Stromal cell of bone marrow (primary cell): ENCODE measurements at regions not wholly inside any gene's neighbourhood (a gene's known extent, or its start where the extent isn't known, plus 50 kb on each side); places are given as distances from the start of the nearest gene placed in this dataset.
A peak's percentile ranks its signal among the peaks of the same experiment; 100 is the strongest.
"Not testable (repeated sequence)": the region's sequence is repeated elsewhere in the genome, so short reads cannot be mapped to it uniquely, and the experiment has no call there.

Experiments used
- DNase-seq: peaks from one replicate; pipeline ENCODE4 v3.0.0-alpha.2; 2012; ENCODE audit warnings: low read depth

GRCh38 chr5:123294544-123294943, 128.7 kb downstream of the CEP120 start:
- no peak for DNase-seq

DNA sequence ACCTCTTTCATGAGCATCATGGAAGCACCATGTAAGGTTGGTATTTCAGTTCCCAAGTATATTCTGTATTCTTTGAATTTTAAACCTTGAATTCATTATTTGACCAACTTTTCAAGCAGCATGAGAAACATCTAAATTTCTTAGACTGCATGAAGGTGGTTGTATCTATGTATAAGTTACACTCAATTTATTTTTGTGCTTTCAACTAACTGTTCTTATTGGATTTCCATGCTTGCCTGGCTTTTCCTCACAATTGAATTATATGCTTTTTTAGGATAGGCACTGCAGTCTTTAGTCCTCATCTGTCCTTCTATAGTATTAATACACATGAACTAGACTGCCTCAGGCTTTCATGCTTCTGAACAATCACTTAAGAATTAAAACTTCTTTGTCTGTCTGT, 134.0 kb downstream of the CEP120 start:
- no peak for DNase-seq

DNA sequence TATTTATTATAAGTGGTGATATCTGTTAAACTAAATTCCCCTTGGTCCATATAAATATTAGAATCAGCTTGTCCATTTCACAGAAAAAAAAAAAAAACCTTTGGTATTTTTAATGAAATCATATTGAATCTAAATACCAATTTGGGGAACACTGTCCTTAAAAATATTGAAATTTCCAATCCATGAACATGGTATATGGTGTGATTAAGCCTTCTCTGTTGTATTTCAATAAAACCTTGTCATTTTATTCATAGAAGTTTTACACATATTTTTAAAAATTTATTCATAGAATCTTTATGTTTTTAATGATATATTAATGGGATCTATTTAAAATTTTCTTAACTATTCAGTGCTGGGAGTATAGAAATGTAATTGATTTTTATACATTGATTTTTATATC, 135.3 kb downstream of the CEP120 start:
- DNase-seq = no peak

DNA sequence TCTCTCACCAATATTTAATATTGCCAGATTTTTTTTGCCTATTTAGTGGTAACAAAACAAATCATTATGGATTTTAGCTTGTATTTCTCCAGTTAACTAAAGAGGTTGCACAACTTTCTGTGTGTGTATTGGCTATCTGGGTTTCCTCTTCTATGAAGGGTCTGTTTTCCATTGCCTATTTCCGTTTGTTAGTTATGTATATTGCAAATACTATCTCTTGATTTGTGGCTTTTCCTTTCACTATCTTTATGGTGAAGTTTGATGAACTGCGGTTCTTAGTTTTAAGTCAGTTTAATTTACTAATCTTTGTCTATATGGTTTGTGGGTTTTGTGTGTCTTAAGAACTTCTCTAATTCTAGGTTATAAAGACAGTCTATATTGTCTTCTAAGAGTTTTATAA, 136.3 kb downstream of the CEP120 start:
- no peak for DNase-seq

- no peak for DNase-seq
Measured at GRCh38 chr5:123285122-123286023, 137.8 kb downstream of the CEP120 start.

- no peak for DNase-seq
Measured at GRCh38 chr5:123283499-123283898, 139.7 kb downstream of the CEP120 start.

- DNase-seq = no peak
Measured at GRCh38 chr5:123283031-123283430, 140.2 kb downstream of the CEP120 start.

DNA sequence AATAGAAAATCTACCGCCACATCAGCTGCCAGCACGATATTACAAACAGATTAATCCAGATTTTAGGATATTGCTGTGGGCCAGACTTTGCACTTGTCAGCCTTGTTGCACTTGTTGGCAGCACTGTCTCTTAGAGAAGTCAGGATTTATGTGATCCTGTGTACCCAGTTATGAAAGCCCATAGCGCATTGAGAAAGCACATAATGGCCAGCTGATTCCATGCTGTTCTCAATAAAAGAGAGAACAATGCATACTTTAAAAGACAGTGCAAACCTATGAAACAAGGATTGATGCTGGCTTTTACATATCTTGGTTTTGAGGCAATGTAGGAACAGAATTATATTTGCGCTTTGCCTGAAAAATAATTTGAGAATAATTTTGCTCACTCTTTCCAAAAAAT, 140.8 kb downstream of the CEP120 start:
- no peak for DNase-seq

GRCh38 chr5:123280854-123281253, 142.3 kb downstream of the CEP120 start:
- DNase-seq = not testable (repeated sequence)

- DNase-seq = no peak
Measured at GRCh38 chr5:123279136-123279535, 144.1 kb downstream of the CEP120 start.

DNA sequence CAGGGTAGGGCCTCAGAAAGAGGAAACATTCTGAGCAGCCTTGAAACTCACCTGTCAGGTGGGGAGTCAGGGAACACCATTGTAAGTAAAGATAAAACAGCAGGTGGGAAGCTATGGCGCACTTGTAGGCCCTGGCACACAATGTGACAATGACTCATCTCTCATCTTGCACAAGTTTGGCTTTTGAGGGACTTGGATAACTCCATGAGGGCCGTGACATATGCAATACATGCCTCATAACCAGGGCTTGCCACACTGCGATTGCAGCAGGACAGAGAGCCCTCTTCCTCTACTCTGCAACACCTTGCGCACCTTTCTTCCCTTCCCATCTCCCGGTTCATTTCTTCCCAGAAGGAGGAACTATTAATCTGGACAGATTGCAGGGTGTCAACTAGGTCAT, 144.9 kb downstream of the CEP120 start:
- DNase-seq = no peak

GRCh38 chr5:123273984-123274383, 149.2 kb downstream of the CEP120 start:
- no peak for DNase-seq

DNA sequence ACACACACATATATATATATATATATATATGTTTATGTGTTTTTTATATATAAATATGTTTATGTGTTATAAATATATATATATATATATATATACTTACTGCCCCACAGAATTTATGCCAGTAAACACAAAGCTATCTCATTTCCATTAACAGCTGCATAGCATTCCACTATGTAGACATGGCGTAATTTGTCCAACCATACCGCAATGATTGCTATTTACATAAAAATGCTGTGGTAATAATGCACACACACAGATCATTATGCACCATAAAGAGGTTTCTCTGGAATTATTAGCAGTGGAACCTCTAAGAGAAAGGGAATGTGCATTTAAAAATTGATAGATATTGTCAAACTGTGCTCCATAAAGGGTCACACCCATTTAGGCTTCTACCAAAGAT, 150.1 kb downstream of the CEP120 start:
- no peak for DNase-seq

GRCh38 chr5:123269851-123270250, 153.4 kb downstream of the CEP120 start:
- DNase-seq = no peak

DNA sequence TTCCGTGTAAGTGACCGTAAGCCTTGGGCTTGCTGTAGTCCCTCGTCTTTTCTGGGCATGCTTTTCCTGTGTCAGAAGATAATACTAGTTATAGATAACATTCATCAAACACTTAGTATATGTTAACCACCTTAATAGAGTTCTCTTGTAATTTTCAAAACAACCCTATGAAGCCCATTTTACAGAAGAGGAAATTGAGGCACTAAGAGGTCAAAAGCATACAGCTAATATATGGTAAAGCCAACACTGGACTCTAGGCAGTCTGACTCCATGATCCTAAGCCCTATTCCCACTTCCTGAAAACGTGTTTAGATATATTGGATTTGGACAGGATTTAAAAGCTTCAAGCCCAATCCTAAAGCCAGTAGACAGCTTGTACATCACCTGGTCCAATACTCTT, 153.8 kb downstream of the CEP120 start:
- no peak for DNase-seq

GRCh38 chr5:123266365-123266764, 156.8 kb downstream of the CEP120 start:
- no peak for DNase-seq

GRCh38 chr5:123265551-123265950, 157.7 kb downstream of the CEP120 start:
- no peak for DNase-seq

GRCh38 chr5:123264394-123264793, 158.8 kb downstream of the CEP120 start:
- DNase-seq = no peak

- DNase-seq = no peak
Measured at GRCh38 chr5:123263859-123264258, 159.3 kb downstream of the CEP120 start.

DNA sequence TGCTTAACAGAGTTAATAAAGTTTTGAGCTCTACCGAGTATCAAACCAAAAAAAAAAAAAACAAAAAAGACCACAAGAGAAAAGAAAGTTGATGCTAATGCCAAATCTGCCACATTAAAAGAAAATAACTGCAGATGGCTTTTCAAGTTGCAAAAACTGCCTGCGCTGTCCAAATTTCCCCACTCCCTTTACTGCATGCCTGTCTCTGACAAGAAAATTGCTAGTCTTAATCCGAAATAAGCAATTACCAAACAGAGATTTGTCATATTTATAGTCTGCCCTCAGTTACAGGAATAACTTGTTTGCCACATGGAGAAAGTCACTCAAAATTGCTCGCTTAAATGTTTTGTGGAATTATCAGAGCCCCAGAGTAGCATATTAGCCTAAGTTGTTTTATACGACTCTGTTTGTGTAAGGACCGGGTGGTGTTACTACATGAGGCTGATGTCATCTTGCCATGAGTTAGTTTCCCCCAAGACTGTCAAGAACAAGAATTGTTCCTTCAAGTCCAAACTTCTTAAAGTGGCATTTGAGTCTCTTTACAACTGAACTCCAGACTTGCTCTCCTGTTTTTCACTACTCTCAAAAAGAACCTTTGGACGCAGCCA, 160.9 kb downstream of the CEP120 start:
- no peak for DNase-seq

- peak; percentile 40 for DNase-seq
Measured at GRCh38 chr5:123261752-123262151, 161.5 kb downstream of the CEP120 start.

DNA sequence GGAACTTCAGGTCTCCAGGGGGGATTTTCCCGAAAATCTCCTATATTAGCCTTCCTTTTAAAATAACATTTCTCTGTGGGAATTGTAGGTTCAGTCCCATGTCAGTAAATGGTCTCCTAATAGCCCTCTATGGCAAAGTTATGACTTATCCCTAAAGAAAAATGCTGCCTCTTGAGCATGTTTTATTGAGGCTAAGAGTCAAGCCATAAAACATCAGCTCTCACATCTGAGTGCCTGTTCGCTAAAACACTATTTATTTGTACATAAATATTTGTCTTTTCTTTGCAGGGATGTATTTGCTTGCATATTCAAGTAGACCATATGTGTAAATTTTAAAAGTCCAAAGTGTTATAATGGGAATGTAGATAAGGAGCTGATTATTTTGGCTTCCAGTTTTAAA, 160.4 kb downstream of the PRDM6 start:
- DNase-seq = no peak

DNA sequence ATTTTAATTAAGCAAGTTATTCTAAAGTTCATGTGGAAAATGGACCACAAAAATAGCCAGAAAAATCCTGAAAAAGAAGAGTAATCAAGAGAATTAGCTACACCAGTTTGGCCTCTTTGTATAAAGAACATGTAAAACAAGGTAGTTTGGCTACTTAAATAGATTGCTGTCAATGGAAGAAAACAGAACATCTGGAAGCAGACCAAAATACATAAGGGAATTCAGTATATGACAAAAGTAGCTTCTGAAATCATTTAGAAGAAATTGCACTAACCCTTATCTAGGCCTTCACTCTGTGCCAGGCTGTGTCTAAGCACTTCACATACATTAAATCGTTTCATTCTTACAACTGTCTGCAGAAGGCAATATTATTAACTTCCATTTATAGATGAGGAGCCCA, 156.6 kb downstream of the PRDM6 start:
- DNase-seq = no peak

DNA sequence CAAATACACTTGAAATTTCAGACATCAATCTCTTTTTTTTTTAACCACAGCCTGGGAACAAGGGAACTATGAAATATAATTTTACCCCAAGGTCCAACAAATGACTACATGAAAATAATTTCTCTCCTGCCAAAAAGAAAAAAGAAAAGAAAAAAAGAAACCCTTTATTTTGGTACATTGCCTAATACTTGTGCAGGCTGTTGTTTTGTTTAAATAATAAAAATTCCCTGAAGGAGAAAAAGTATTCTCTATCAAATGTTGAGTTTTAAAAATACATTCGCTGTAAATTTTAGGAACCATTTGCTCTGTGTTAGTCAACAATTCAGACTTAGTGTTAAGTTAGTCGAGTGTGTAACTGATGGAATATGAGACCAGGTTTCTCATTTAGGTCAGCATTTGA, 155.4 kb downstream of the PRDM6 start:
- no peak for DNase-seq
